ENCODE measurements at regions not wholly inside any gene's neighbourhood (a gene's known extent, or its start where the extent isn't known, plus 50 kb on each side); places are given as distances from the start of the nearest gene placed in this dataset.
A peak's percentile ranks its signal among the peaks of the same experiment; 100 is the strongest.

DNA sequence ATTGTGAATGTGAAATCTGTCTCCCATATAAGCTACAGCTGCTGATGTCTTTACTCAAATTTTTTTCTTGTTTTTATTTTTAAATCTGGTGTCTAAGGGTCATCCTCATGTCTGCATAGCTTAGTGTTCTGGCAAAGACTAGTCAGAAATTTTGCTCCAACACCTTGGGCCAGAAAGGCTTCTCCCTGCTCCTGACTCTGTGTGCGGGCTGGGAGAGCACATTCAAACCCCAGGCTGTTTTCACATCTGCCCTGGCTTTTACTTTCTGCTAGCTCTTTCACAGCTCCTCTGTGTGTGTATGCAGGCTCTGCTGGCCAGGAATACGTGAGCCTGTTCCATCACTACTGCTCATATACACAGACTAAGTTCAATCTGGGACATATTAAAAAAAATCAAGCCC, 102.9 kb upstream of the RIOK3 start:
- no peak for DNase-seq

DNA sequence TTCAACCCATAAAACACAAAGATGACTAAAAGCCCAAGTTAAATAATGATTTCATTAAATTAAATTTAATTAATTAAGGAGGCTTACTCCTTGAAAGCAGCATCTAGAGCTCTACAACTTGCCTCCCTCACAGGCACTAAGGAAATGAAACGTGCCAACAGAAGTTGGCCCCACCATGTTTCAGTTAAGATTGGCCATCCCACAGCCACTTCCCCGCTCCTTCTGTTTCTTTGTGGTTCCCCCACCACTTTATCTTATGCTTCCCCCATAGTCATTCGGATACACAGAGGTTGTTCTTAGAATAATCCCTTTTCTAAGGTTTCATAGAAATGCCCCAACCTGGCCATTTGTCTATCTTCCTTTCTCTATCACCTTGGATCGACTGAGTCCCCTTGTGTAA, 101.6 kb upstream of the RIOK3 start:
- no peak for DNase-seq

DNA sequence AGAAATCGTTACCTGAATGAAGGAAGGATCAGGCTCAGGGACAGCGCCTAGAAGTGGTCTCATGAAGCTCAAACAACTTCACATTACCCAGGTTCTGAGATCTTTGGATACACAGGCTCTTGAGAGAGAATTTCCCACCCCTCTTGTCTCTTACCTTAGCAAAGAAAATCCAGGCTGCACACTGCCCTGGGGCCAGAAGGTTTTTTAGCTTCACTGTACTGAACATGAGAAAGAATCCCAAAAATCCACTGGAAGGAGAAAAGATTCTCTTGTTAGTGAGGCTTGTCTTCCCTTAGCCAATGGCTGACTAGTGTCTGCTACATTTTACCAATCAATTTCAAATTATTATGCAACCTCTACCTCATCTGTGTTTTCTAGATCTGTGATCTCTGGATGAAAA, 101.0 kb upstream of the RIOK3 start:
- DNase-seq = no peak

DNA sequence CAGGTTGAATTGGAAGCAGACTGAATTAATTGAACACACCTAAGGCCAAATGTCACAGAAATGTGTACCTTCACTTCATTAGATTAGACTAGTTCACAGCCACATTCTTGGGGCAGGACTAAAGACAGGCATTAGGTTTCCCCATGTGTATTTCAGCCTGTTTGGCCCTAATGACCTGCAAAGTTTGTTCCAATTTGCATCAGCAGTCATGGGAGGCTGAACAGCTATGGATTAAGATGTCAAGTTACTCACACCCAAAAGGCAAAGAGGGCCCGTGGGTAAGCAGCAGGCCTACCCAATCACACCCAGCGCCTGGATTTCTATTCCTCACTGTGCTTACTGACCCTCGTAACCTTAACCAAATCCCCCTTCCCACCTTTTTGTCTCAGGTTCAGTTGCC, 99.6 kb upstream of the RIOK3 start:
- no peak for DNase-seq

DNA sequence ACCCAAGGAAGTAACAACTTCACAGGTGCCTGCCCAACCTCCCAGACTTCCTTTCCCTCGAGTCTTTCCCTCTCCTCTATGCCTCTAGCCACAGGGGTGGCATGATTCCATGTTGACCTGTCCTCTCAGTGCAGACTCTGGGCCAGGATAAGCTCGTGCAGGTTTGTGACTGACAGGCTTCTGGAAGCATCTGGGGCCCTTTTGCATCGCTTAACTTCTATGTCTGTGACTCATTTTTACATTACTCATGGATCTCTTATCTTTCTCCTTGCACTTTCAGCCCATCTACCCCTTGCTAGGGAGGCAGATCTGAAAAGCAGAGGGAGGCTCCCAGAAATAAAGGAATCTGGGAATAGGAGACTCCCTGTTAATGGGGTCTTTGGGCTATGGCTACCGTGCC, 98.5 kb upstream of the RIOK3 start:
- peak; percentile 66 for DNase-seq

DNA sequence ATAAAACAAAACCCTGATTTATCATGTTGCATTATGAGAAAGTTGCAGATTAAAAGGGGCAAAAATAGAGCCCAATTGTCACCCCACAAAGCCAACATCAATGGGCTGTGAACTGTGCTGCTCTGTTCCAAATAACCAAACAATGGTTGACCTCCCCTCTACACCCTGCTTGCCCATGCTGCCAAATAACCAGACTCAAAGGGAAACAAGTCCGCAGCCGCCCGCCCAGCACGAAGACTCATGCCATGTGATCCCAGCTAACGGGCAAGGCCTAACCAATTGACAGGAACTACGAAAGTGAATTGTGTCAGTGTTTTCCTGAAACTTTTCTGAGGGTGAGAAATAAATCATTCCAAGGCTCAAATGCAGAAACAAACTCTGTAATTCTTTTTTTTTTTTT, 97.9 kb upstream of the RIOK3 start:
- DNase-seq = no peak

DNA sequence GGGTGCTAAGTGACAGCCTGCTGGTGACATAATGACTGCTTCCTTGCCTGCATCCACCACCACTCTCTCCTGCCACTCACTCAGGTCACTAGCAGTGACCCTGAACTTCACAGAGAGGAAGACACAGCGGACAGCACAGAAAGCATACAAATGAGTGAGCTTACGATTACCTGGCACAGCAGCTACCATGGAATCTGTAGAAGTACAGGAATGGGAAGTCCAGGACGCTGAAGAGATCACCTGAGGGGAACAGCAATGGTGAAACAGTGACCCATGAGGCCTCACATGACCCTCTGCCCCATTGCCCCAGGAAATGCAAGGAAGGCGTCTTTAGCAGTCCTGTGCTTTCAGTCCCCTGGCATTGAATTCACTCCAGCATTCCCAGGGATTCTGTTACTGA, 96.7 kb upstream of the RIOK3 start:
- no peak for DNase-seq

DNA sequence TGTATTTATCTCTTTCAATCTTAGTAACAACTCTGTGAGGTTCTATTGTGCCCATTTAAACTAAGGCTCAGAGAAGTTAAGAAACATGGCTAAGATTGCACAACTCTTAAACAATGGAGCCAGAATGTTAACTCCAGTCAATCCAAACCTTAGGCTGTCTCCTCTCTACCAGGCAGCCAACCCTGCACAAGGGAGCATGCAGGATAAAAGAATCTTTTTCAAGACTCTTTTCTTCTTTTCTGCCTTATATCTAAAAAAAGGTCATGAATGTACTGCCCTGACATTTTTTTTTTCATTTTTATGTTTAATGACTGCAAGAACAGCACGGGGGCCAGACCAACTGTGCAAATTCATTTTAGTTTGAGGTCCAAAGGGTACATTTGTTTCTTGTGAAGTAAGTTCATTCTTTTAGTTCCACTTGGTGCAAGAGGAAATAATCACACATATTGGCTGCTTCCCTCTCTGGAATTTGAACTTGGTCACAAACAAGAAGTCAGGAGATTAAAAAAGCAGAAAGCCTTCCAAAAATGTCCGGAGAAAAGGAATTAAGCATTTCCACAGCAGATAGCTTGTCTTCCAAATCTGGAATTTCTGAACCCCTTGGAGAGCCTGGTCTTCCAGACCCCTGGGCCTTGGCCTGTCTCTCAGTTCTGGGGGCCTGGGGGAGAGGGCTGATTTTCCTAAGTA, 96.0 kb upstream of the RIOK3 start:
- DNase-seq = peak; percentile 65

DNA sequence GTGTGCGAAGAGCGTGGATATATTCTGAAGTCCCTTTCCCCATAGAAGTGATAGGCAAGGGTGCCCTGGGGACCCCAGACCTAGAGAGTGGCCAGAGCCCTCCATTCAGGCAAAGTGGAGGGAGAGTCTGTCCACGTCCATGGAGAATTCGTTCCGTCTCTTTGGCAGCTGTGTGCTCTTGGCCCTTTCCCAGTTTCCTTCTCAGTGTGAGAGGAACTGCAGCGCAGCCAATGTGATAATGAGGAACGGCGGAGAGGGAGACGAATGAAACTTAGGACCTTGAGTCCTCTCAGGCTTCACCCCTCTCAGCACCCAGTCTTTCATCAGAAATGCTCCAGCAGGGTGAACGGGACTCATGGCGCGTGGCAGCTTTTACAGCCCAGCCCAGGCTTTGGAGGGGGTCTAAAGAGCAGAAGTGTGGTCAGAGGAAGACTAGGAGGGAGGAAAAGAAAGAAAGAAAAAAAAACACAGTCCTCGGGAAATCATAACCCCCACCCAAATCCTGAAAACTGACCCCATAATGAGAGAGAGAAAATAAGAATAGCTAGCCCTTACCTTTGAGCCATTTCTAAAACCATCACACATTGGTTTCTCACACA, 95.0 kb upstream of the RIOK3 start:
- no peak for DNase-seq

DNA sequence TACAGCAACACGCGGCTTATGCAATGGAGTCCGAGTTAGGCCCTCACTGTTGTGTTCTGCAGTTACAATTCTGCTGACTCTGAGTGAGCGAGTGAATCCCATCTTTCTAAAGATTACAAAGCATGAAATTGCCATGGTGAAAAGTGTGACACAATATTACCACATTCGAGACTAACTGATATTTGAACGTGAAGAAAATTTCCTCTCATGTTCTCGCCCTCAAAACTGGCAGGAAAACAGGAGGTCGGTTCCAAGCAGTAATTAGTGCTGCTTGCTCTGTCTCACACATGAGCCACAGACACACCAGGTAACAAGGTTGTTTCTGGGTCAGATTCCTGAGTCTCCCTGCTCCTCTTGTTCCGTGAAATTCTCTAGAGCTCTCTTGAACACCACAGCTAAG, 93.7 kb upstream of the RIOK3 start:
- no peak for DNase-seq

DNA sequence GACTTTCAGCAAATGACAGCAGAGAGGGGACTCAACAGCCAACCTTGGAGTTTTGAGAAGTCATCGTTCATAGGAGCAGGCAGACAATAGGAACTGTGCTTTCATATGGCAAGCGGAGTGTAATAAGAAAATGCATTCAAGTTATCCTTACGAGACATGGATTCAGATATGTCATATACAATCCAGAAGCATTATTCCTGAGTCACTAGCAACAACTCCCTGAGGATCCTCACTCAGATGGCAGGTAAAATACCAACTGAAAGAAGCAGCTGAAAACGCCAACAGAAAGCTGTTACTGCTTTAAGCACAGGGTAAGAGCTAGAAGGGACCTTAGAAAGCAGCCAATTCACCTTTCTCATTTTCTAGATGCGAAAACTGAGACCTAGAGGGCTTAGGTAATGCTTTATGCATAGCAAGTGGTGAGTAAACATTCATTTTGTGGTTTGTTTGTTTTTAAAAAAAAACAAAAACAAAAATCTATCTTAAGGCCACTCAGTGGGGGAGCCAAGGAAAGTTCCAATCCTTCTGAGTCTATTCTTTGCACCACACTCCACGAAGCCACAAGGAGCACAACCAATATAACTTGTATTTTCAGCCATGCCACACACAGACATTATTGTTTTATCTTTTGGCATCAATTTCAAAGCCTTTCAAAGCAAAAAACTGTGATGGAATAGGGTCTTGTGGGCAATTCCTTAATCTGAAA, 89.1 kb upstream of the RIOK3 start:
- DNase-seq = no peak

DNA sequence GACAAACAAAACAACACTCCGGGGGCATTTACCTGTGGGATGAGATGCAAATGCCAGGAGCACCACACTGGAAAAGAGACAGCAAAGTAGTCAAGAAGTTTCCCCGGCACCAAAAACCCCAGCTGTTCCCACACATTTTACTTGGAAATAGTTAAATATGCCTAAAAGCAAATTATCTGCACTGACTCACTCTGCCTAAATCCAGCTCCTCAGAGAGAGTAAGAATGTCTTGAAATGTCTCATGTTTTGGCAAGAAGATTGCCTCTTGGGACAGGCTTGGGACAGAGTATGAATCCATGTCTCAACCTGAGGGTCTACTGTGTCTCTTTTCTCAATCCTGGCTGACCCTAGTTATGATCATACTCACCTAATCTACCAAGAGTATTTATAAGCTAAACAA, 87.5 kb upstream of the RIOK3 start:
- DNase-seq = peak; percentile 75

DNA sequence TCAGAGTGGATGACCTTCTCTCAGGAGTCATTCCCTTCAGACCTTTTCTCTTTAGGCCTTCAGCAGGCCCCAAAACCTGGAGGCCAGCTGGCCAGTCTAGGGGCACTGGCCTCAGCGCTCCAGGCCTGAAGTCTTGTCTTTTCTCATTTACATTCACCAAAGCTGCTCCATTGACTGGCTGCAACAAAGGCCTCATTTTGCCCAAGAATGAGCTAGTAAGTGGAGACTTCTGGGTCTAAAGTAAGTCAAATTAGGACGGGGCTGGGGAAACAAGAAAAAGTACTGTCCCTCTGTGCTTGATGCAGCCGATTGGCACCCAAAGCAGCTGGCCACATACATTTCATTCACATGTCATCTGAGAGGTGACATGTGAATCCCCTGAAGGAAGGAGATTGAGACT, 83.8 kb upstream of the RIOK3 start:
- no peak for DNase-seq

DNA sequence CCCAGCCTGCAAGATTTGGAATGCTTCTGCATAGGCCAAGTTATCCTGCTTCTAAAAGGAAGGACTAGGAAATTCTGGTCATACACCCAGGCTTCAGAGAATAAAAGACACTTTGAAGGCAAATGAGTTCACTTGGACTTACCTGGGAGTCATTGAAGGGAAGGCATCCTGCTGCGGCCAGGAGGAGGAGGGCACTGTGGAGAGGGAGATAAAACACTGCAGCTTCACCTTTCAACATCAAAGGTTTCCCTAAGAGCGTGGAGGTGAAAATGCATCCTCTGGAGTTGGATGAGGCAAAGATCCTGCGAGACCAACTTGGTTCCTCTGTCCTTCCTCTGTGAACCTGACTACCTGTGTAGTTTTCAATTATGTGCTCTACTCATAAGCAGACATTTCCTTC, 79.5 kb upstream of the RIOK3 start:
- DNase-seq = no peak

DNA sequence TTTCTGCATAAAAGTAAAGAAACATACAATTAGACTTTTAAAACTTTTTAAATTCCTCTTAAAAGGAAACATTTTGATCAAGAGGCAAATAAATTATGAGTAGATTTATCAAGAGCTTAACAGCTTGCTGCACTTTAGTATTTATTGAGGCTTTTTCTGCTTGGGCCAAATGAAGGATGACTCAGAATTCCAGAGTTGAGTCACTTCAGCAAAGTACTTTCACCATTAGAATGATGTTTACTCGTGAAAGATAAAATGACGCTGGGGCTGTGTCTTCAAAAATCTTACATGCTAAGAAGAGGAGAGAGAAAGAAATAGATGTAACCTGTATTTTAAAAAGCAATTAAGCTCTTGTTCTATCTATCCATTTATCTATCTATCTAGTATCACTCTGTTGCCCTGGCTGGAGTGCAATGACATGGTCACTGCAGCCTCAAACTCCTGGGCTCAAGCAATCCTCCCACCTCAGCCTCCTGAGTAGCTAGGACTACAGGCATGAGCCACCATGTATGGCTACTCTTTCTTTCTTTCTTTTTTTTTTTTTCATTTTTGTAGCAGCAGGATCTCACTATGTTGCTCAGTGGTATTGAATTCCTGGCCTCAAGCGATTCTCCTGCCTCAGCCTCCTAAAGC, 75.3 kb upstream of the RIOK3 start:
- peak; percentile 82 for DNase-seq

DNA sequence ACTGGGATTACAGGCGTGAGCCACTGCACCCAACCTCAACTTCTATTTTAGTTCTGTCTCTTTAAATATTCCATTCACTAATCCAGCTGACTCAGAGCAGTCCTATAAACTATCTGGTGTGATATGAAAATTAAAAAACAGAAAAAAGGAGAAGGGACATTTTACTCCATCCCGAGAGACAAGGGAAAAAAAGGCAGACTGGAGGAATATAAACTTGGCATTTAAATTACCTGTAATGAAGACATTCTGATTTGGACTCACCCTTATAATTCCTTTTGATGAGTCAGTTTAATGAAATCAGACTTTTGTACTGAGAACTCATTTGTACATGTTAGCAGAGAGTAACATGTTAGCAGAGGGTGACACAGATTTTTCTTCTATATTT, 74.8 kb upstream of the RIOK3 start:
- DNase-seq = peak; percentile 46

DNA sequence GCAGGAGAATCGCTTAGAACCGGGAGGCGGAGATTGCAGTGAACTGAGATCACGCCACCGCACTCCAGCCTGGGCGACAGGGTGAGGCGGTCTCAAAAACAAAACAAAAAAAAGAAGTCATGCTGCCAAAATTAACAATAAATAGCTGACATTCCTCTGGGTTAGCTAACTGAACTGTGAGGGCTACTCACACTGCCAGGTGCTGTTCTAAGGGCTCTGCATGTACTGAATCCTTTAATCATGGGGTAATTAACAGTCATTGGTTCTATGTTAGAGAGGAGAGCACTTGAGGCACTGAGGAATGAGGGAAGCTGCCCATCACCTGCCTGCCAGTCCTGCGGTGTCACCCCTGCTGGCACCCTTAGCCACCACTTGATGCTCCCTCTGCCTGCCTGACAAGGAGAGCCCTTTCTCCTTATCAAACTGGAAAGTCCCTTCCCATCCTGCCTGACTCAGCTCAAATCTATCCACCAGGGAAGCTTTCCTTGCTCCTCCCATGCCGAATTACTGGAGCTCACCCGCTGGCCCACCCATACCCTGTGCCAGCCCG, 73.0 kb upstream of the RIOK3 start:
- no peak for DNase-seq

DNA sequence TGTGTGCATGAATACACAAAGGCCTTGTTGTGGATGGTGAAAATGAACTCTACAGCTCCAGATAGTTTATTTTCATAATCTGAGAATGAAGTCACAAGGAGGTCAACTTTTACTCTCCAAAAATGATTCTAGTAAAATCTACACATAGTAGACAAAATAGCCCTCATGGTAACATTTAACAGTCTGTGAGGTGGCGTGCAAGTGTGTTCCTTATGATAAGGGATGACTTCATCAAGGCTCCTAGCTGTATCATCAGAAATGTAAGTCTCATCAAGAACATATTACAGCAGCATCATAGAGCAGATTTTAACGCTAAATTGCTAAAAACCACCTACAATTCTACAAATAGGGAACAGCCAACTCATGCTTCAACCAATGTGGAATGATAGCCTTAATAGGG, 72.3 kb upstream of the RIOK3 start:
- DNase-seq = no peak

DNA sequence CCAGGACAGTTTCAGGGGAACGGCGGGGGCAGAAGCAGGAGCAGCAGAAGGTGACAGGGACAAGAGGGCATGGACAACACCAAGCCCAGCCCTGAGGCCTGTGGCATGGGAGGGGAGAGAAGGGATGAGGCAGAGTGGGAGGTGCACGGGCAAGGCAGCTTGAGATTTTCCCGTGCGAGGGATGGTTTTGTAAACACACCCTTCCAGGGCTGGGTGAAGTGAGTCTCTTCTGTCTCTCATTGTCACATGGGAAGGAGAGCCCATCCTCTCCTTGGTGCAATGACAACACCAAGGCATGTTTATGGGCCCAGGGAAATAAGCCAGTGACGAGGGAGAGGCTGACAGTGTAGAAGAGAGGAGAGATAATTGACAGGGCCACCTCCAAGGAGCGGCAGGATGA, 69.6 kb upstream of the RIOK3 start:
- no peak for DNase-seq

DNA sequence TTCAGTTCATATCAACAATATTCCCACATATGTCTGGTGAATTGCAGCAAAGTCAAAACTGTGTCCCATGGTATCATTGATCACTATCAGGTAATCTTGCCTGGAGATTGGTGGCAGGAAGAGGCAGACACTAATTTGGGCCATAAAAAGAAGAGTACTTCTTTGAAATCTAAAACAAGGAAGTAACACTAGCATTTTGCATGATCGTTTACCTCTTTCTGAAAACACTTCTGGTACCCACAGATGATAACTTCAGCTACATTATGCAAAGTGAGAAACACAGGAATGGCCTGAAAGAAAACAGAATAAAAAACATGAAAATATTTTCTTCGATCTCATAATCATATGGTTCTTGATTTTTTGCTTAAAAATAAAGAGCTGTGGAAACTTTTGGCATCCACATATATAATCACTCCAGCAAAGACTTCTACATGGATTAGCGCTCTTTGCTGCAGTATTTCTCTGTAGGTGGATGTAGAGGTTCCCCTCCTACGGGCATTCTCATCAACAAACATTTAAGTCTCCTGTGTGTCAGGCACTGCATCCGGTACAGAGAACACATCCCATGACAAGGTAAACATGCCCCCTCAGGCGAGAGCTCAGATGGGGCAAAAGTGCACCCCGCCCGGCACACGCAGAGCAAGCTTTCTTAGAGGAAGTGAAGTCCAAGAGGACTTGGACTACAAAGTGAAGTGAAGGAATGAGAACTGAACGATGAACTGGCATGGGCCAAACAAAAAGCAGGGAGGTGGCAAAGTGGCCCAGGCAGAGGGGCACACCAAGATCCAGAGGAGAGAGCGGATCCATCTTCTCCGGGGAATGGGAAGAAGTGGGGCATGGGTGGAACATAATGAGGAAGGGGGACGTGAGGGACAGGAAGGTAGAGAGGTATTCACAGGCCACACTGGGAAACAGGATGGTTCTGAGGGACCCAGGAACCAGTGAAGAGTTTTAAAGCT, 68.0 kb upstream of the RIOK3 start:
- no peak for DNase-seq

DNA sequence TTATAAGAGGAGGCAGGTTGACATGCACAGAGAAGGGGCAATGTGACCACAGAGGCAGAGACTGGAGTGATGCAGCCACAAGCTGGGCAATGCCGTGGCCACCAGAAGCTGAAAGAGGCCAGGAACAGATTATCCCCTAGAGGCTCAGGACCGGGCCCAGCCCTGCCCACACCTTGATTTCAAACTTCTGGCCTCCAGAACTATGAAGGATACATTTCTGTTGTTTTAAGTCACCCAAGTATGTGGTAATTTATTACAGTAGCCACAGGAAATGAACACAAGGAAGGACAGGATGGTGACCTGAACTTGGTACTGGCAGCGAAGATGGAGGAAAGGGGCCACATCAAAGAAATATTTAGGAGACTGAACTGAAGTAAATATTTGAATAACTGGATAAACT, 66.8 kb upstream of the RIOK3 start:
- no peak for DNase-seq

DNA sequence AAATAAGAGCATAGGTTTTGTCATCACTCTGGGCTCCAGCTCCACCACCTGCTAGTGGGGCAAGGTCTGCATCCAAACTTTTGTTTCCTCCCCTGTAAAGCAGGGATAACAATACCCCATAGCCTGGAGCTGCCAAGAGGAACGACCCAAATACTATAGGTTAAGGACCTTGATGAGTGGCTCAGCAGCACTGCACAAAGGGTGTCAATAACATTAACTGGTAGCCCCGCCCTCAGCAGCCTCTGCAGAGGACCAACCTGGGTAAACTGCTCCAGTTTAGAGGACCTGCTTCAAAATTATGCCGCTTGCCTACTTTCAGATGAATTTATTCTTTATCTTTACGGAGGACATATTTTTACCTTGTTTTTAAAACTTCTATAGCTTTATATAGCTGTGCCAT, 65.8 kb upstream of the RIOK3 start:
- DNase-seq = no peak

DNA sequence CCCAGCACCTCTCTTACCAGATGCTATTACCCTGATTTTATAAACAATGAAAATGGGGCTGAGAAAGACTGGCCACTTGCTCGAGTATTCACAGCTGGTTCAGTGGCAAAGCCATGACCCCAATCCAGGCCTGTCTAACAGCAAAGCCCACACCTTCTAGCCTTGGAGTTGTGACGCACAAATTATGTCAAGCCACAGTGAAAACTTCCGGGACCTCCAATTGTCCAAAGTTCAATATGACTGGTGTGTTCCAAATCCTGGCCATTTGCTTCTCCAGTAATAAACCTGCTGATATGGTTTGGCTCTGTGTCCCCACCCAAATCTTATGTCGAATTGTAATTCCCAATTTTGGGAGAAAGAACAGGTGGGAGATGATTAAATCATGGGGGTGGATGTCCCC, 64.7 kb upstream of the RIOK3 start:
- DNase-seq = no peak
